ENCODE measurements at regions not wholly inside any gene's neighbourhood (a gene's known extent, or its start where the extent isn't known, plus 50 kb on each side); places are given as distances from the start of the nearest gene placed in this dataset.

DNA sequence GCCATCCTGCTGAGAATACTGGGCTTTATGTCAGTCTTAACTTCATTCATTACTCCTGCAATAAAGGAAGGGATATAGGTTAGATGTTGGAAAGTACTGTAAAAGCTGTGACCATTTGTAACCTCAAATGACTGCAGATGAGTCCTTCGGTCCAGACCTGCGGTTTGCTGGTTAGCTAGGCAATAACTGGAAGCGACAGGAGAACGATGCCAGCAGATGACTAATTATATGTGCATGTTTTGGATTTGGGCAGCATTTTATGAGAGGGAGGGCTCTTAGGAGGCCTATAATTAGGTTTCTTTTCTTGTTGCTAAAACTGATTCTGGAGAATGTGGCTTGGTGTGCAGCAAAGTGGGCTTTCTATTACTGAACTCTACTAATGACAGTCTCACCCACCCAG lies 205.6 kb downstream of the TMEM182 start:
- Histone ChIP-seq H3K27me3 (ENCODE audit: control insufficient read depth in 1 of 2, insufficient read depth in 1 of 2, low read length in 2 of 2) (no peaks in the 10 kb centered on the region), H2BK120ac (ENCODE audit: low read depth, low read length) (no peak overlapping the region), H3K27ac (ENCODE audit: low read length, poor library complexity, severe bottlenecking) (no peak overlapping the region), H3K9me3 (ENCODE audit: control insufficient read depth, low read length) (no peaks in the 10 kb centered on the region), H2AK5ac (ENCODE audit: low read length, severe bottlenecking) (no peak overlapping the region), H3K23ac (ENCODE audit: low read length in 2 of 2) (no peak overlapping the region), H2BK5ac (ENCODE audit: low read depth, low read length, poor library complexity, severe bottlenecking) (no peak overlapping the region), H4K91ac (ENCODE audit: low read length) (no peak overlapping the region), H3K4me3 (ENCODE audit: insufficient read depth in 1 of 2, low read depth in 1 of 2, low read length in 2 of 2) (no peak overlapping the region), H4K8ac (ENCODE audit: low read length) (no peak overlapping the region), H3K36me3 (ENCODE audit: control insufficient read depth in 1 of 2, insufficient read depth in 2 of 2, low read depth in 1 of 2, low read length in 2 of 2) (no peaks in the 10 kb centered on the region), H3K18ac (ENCODE audit: low read depth in 1 of 2, low read length in 2 of 2) (no peak overlapping the region), H2AFZ (ENCODE audit: low read depth, low read length) (no peak overlapping the region), H3K14ac (ENCODE audit: low read length in 2 of 2) (no peak overlapping the region), H3K4me2 (ENCODE audit: low read length, poor library complexity, severe bottlenecking) (no peak overlapping the region), H2BK15ac (ENCODE audit: low read depth, poor library complexity, severe bottlenecking) (no peak overlapping the region), H2BK12ac (ENCODE audit: low read length in 2 of 2) (no peak overlapping the region), H3K79me1 (replicated peaks; ENCODE audit: low read length, poor library complexity, severe bottlenecking) (no peaks in the 10 kb centered on the region), H3K4ac (ENCODE audit: low read depth in 1 of 2, low read length in 2 of 2) (no peak overlapping the region), H3K4me1 (ENCODE audit: control insufficient read depth, insufficient read depth, low read depth, low read length) (no peaks in the 10 kb centered on the region), H3K9ac (ENCODE audit: low read length) (no peak overlapping the region)
- DNase-seq: no peak
- WGBS: 87% methylated on average over 4 of the region's 4 CpGs

GRCh38 chr2:102968375-102968774 lies 206.5 kb downstream of the TMEM182 start:
- H3K4me3 ChIP-seq (ENCODE audit: insufficient read depth in 1 of 2, low read depth in 1 of 2, low read length in 2 of 2): no peak overlapping the region
- no peak overlapping the region for H3K4ac ChIP-seq (ENCODE audit: low read depth in 1 of 2, low read length in 2 of 2)
- H2BK15ac ChIP-seq (ENCODE audit: low read depth, poor library complexity, severe bottlenecking): no peak overlapping the region
- H2AFZ ChIP-seq (ENCODE audit: low read depth, low read length): no peak overlapping the region
- H3K9ac ChIP-seq (ENCODE audit: low read length): no peak overlapping the region
- H3K18ac ChIP-seq (ENCODE audit: low read depth in 1 of 2, low read length in 2 of 2): no peak overlapping the region
- no peak overlapping the region for H3K27ac ChIP-seq (ENCODE audit: low read length, poor library complexity, severe bottlenecking)
- no peak overlapping the region for H3K14ac ChIP-seq (ENCODE audit: low read length in 2 of 2)
- no peak for DNase-seq
- no peak overlapping the region for H2BK120ac ChIP-seq (ENCODE audit: low read depth, low read length)
- H3K27me3 ChIP-seq (ENCODE audit: control insufficient read depth in 1 of 2, insufficient read depth in 1 of 2, low read length in 2 of 2): no peaks in the 10 kb centered on the region
- no peak overlapping the region for H2BK12ac ChIP-seq (ENCODE audit: low read length in 2 of 2)
- no peak overlapping the region for H4K8ac ChIP-seq (ENCODE audit: low read length)
- no peak overlapping the region for H3K4me2 ChIP-seq (ENCODE audit: low read length, poor library complexity, severe bottlenecking)
- no peaks in the 10 kb centered on the region for H3K36me3 ChIP-seq (ENCODE audit: control insufficient read depth in 1 of 2, insufficient read depth in 2 of 2, low read depth in 1 of 2, low read length in 2 of 2)
- H2AK5ac ChIP-seq (ENCODE audit: low read length, severe bottlenecking): no peak overlapping the region
- no peak overlapping the region for H3K23ac ChIP-seq (ENCODE audit: low read length in 2 of 2)
- no peaks in the 10 kb centered on the region for H3K79me1 ChIP-seq (replicated peaks; ENCODE audit: low read length, poor library complexity, severe bottlenecking)
- 90% methylated on average over 6 of the region's 6 CpGs for WGBS
- no peak overlapping the region for H2BK5ac ChIP-seq (ENCODE audit: low read depth, low read length, poor library complexity, severe bottlenecking)
- H3K9me3 ChIP-seq (ENCODE audit: control insufficient read depth, low read length): no peaks in the 10 kb centered on the region
- no peaks in the 10 kb centered on the region for H3K4me1 ChIP-seq (ENCODE audit: control insufficient read depth, insufficient read depth, low read depth, low read length)
- no peak overlapping the region for H4K91ac ChIP-seq (ENCODE audit: low read length)

DNA sequence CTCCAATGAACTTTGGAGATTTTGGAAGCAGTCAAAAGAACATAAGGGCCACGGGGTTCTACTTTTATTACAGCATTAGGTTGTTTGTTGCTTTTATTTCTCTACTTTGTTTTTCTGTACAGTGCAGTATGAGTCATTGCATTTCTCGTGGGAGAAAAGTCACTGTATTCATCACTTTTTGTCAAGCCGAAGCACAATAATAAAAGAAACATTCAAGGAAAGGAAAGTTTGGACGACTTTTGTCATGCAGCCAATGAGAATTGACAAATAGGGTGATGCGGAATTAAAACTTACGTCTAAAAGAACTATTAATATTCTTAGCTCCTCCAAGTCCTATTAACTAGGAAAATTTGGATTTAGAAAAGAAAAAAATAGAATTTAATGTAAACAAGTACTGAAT lies 209.9 kb downstream of the TMEM182 start:
- Histone ChIP-seq H3K4me3 (ENCODE audit: insufficient read depth in 1 of 2, low read depth in 1 of 2, low read length in 2 of 2) (no peak overlapping the region), H2AFZ (ENCODE audit: low read depth, low read length) (no peak overlapping the region), H2BK15ac (ENCODE audit: low read depth, poor library complexity, severe bottlenecking) (no peak overlapping the region), H3K4me1 (ENCODE audit: control insufficient read depth, insufficient read depth, low read depth, low read length) (no peaks in the 10 kb centered on the region), H3K4ac (ENCODE audit: low read depth in 1 of 2, low read length in 2 of 2) (no peak overlapping the region), H2BK5ac (ENCODE audit: low read depth, low read length, poor library complexity, severe bottlenecking) (no peak overlapping the region), H4K91ac (ENCODE audit: low read length) (no peak overlapping the region), H3K27me3 (ENCODE audit: control insufficient read depth in 1 of 2, insufficient read depth in 1 of 2, low read length in 2 of 2) (peaks cover 0 to 8% of the 10 kb centered on the region in 2 experiments), H2BK120ac (ENCODE audit: low read depth, low read length) (no peak overlapping the region), H3K4me2 (ENCODE audit: low read length, poor library complexity, severe bottlenecking) (no peak overlapping the region), H2AK5ac (ENCODE audit: low read length, severe bottlenecking) (no peak overlapping the region), H3K9me3 (ENCODE audit: control insufficient read depth, low read length) (no peaks in the 10 kb centered on the region), H3K14ac (ENCODE audit: low read length in 2 of 2) (no peak overlapping the region), H3K27ac (ENCODE audit: low read length, poor library complexity, severe bottlenecking) (no peak overlapping the region), H3K79me1 (replicated peaks; ENCODE audit: low read length, poor library complexity, severe bottlenecking) (no peaks in the 10 kb centered on the region), H3K36me3 (ENCODE audit: control insufficient read depth in 1 of 2, insufficient read depth in 2 of 2, low read depth in 1 of 2, low read length in 2 of 2) (no peaks in the 10 kb centered on the region), H3K18ac (ENCODE audit: low read depth in 1 of 2, low read length in 2 of 2) (no peak overlapping the region), H4K8ac (ENCODE audit: low read length) (no peak overlapping the region), H2BK12ac (ENCODE audit: low read length in 2 of 2) (no peak overlapping the region), H3K23ac (ENCODE audit: low read length in 2 of 2) (no peak overlapping the region), H3K9ac (ENCODE audit: low read length) (no peak overlapping the region)
- WGBS: 37% methylated on average over 3 of the region's 6 CpGs
- no peak for DNase-seq

GRCh38 chr2:102975996-102976975 lies 214.5 kb downstream of the TMEM182 start:
- H2AFZ ChIP-seq (ENCODE audit: low read depth, low read length): no peak overlapping the region
- no peaks in the 10 kb centered on the region for H3K4me1 ChIP-seq (ENCODE audit: control insufficient read depth, insufficient read depth, low read depth, low read length)
- H3K18ac ChIP-seq (ENCODE audit: low read depth in 1 of 2, low read length in 2 of 2): no peak overlapping the region
- no peak overlapping the region for H3K4me2 ChIP-seq (ENCODE audit: low read length, poor library complexity, severe bottlenecking)
- no peaks in the 10 kb centered on the region for H3K79me1 ChIP-seq (replicated peaks; ENCODE audit: low read length, poor library complexity, severe bottlenecking)
- H3K23ac ChIP-seq (ENCODE audit: low read length in 2 of 2): no peak overlapping the region
- H3K27me3 ChIP-seq (ENCODE audit: control insufficient read depth in 1 of 2, insufficient read depth in 1 of 2, low read length in 2 of 2): peaks cover 0 to 8% of the 10 kb centered on the region in 2 experiments
- H2AK5ac ChIP-seq (ENCODE audit: low read length, severe bottlenecking): no peak overlapping the region
- H3K4ac ChIP-seq (ENCODE audit: low read depth in 1 of 2, low read length in 2 of 2): no peak overlapping the region
- no peak overlapping the region for H2BK5ac ChIP-seq (ENCODE audit: low read depth, low read length, poor library complexity, severe bottlenecking)
- no peak overlapping the region for H3K27ac ChIP-seq (ENCODE audit: low read length, poor library complexity, severe bottlenecking)
- 31% methylated on average over 8 of the region's 8 CpGs for WGBS
- H3K9ac ChIP-seq (ENCODE audit: low read length): no peak overlapping the region
- H3K14ac ChIP-seq (ENCODE audit: low read length in 2 of 2): no peak overlapping the region
- no peaks in the 10 kb centered on the region for H3K9me3 ChIP-seq (ENCODE audit: control insufficient read depth, low read length)
- H2BK120ac ChIP-seq (ENCODE audit: low read depth, low read length): no peak overlapping the region
- H2BK15ac ChIP-seq (ENCODE audit: low read depth, poor library complexity, severe bottlenecking): no peak overlapping the region
- no peak overlapping the region for H2BK12ac ChIP-seq (ENCODE audit: low read length in 2 of 2)
- no peak overlapping the region for H3K4me3 ChIP-seq (ENCODE audit: insufficient read depth in 1 of 2, low read depth in 1 of 2, low read length in 2 of 2)
- DNase-seq: no peak
- no peak overlapping the region for H4K8ac ChIP-seq (ENCODE audit: low read length)
- H4K91ac ChIP-seq (ENCODE audit: low read length): no peak overlapping the region
- no peaks in the 10 kb centered on the region for H3K36me3 ChIP-seq (ENCODE audit: control insufficient read depth in 1 of 2, insufficient read depth in 2 of 2, low read depth in 1 of 2, low read length in 2 of 2)
